OCI-LY1 (cell line): ENCODE measurements at regions not wholly inside any gene's neighbourhood (a gene's known extent, or its start where the extent isn't known, plus 50 kb on each side); places are given as distances from the start of the nearest gene placed in this dataset.

Experiments used
- H2AFZ ChIP-seq: fragments of 200-600 bp; sonication (generic), shearing (Covaris generic); 2 replicates; pipeline ENCODE4 v1.6.0; 2014; ENCODE audit warnings: antibody characterized with exemption, mild to moderate bottlenecking, low read length
- H3F3A ChIP-seq: fragments of 200-600 bp; sonication (generic), shearing (Covaris generic); 2 replicates; pipeline ENCODE4 v1.6.0; 2014; ENCODE audit warnings: mild to moderate bottlenecking, antibody characterized with exemption, low read length, moderate library complexity; ENCODE audit not compliant: insufficient read depth
- H3K27ac ChIP-seq: fragments of 200-600 bp; sonication (generic); 2 replicates; pipeline ENCODE4 v1.5.1; 2014; ENCODE audit warnings: low read length, mixed run types, mild to moderate bottlenecking, low read depth; ENCODE audit not compliant: poor library complexity, severe bottlenecking
- H3K27me3 ChIP-seq: fragments of 200-600 bp; sonication (generic); 2 replicates; pipeline ENCODE4 v1.6.0; 2014; ENCODE audit warnings: antibody characterized with exemption, mild to moderate bottlenecking, low read length, moderate library complexity; ENCODE audit not compliant: insufficient read depth
- H3K36me3 ChIP-seq: fragments of 200-600 bp; sonication (generic); 2 replicates; pipeline ENCODE4 v1.6.1; 2014; ENCODE audit warnings: mild to moderate bottlenecking, antibody characterized with exemption, low read length, moderate library complexity, mixed read lengths; ENCODE audit not compliant: insufficient read depth
- H3K4me1 ChIP-seq: fragments of 200-600 bp; sonication (generic); 2 replicates; pipeline ENCODE4 v1.5.1; 2014; ENCODE audit warnings: mild to moderate bottlenecking, low read length, moderate library complexity; ENCODE audit not compliant: insufficient read depth, severe bottlenecking
- H3K4me2 ChIP-seq: fragments of 200-600 bp; sonication (generic), shearing (Covaris generic); 2 replicates; pipeline ENCODE4 v1.6.1; 2014; ENCODE audit warnings: low read length
- H3K4me3 ChIP-seq: fragments of 200-600 bp; sonication (generic); 2 replicates; pipeline ENCODE4 v1.5.1; 2014; ENCODE audit warnings: low read length, low read depth, mild to moderate bottlenecking, mixed read lengths; ENCODE audit not compliant: poor library complexity, severe bottlenecking
- H3K79me2 ChIP-seq: fragments of 200-600 bp; shearing (Covaris generic); 2 replicates; pipeline ENCODE4 v1.6.1; 2016; ENCODE audit warnings: mixed run types, low read length, mixed read lengths; ENCODE audit not compliant: insufficient read depth
- H3K9ac ChIP-seq: fragments of 200-600 bp; sonication (generic), shearing (Covaris generic); 2 replicates; pipeline ENCODE4 v1.6.1; 2014; ENCODE audit warnings: mild to moderate bottlenecking, low read length, mixed read lengths
- H3K9me2 ChIP-seq: fragments of 200-600 bp; sonication (generic), shearing (Covaris generic); 2 replicates; pipeline ENCODE4 v1.6.1; 2014; ENCODE audit warnings: low read depth, mild to moderate bottlenecking, low read length, mixed read lengths
- H3K9me3 ChIP-seq: fragments of 200-600 bp; shearing (Covaris generic); 2 replicates; pipeline ENCODE4 v1.6.1; 2014; ENCODE audit warnings: low read length, mixed read lengths
- H4K20me1 ChIP-seq: fragments of 200-600 bp; sonication (generic), shearing (Covaris generic); 2 replicates; pipeline ENCODE4 v1.6.0; 2016; ENCODE audit warnings: mild to moderate bottlenecking, low read length; ENCODE audit not compliant: insufficient read depth
- EZH2 ChIP-seq: fragments of 200-600 bp; sonication (generic), shearing (Covaris generic); IDR thresholded peaks from 2 replicates; pipeline ENCODE4 v1.8.0; 2017; ENCODE audit warnings: borderline replicate concordance, mixed run types, mild to moderate bottlenecking, antibody characterized with exemption, low read length, moderate library complexity, mixed read lengths
- TF ChIP-seq, protein P1 (sequence below): fragments of 200-600 bp; sonication (generic), shearing (Covaris generic); IDR thresholded peaks from 2 replicates; pipeline ENCODE4 v1.5.1; 2017; ENCODE audit warnings: mild to moderate bottlenecking, antibody characterized with exemption, low read length, moderate library complexity, mixed read lengths

DNA sequence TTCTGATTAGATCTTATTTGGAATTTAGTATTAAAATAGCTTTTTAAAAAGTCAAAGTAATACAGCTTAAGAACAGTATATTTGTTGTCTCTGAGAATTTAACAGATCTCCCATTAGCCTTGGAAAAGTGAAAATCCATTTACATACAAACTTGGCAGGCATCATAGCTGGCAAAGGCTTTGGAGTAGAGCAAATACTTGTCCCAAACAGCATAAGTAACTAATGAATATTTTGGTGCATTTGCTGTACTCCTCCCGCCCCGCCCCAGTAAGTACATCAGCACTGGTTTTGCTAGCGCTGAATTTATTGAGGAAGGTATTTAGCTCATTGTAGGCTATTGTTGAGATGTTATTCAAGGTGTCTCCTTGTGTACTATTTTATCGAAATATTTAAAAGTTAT is 417.7 kb upstream of the KAZN start:
- H3K9me2 ChIP-seq = no peaks in the 10 kb centered on the region
- no peak overlapping the region for H3K4me2 ChIP-seq
- no peaks in the 10 kb centered on the region for H3F3A ChIP-seq
- no peaks in the 10 kb centered on the region for H3K27me3 ChIP-seq
- TF ChIP-seq, protein P1, sequence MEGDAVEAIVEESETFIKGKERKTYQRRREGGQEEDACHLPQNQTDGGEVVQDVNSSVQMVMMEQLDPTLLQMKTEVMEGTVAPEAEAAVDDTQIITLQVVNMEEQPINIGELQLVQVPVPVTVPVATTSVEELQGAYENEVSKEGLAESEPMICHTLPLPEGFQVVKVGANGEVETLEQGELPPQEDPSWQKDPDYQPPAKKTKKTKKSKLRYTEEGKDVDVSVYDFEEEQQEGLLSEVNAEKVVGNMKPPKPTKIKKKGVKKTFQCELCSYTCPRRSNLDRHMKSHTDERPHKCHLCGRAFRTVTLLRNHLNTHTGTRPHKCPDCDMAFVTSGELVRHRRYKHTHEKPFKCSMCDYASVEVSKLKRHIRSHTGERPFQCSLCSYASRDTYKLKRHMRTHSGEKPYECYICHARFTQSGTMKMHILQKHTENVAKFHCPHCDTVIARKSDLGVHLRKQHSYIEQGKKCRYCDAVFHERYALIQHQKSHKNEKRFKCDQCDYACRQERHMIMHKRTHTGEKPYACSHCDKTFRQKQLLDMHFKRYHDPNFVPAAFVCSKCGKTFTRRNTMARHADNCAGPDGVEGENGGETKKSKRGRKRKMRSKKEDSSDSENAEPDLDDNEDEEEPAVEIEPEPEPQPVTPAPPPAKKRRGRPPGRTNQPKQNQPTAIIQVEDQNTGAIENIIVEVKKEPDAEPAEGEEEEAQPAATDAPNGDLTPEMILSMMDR = no peak
- no peak for TF ChIP-seq EZH2
- no peak overlapping the region for H3K4me3 ChIP-seq
- no peaks in the 10 kb centered on the region for H4K20me1 ChIP-seq
- H3K9ac ChIP-seq = no peak overlapping the region
- H3K79me2 ChIP-seq = no peaks in the 10 kb centered on the region
- no peaks in the 10 kb centered on the region for H3K4me1 ChIP-seq
- no peaks in the 10 kb centered on the region for H3K36me3 ChIP-seq
- no peaks in the 10 kb centered on the region for H3K9me3 ChIP-seq
- H2AFZ ChIP-seq = no peak overlapping the region
- H3K27ac ChIP-seq = no peak overlapping the region

DNA sequence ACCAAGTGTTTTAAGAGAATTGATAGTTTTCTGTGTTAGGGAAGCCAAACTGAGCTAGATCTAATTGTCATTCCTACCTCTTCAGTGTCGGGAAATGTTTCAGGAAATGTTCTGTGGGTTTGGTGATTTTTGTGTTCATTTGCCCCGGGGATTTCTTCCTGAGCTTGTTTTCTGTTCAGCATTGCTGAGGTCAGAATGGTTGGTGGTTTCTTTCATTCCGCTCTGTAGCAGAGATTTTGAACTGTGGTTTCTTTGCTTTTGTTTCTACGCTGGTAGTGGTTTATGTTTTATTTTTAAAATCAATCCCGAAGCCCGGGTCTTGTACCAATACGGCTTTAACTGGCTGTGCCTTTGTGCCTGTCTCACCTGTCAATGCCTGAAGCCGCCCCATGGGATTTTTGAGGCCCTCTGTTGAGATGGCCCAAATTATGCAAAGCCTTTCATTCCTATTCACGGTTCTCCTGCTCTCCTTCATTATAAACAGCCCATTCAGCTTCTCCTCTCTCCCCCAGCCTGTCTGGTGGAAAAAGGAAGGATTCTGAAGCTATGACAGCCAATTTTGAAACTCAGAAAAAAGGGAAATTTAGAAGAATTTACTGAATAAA is 417.2 kb upstream of the KAZN start:
- Histone ChIP-seq H3K4me2 (no peak overlapping the region), H3K27ac (no peak overlapping the region), H2AFZ (no peak overlapping the region), H3F3A (no peaks in the 10 kb centered on the region), H3K4me1 (no peaks in the 10 kb centered on the region), H3K79me2 (no peaks in the 10 kb centered on the region), H3K27me3 (no peaks in the 10 kb centered on the region), H4K20me1 (no peaks in the 10 kb centered on the region), H3K36me3 (no peaks in the 10 kb centered on the region), H3K9ac (no peak overlapping the region), H3K4me3 (no peak overlapping the region), H3K9me3 (no peaks in the 10 kb centered on the region), H3K9me2 (no peaks in the 10 kb centered on the region)
- TF ChIP-seq EZH2 = no peak
- TF ChIP-seq, protein P1 = no peak

DNA sequence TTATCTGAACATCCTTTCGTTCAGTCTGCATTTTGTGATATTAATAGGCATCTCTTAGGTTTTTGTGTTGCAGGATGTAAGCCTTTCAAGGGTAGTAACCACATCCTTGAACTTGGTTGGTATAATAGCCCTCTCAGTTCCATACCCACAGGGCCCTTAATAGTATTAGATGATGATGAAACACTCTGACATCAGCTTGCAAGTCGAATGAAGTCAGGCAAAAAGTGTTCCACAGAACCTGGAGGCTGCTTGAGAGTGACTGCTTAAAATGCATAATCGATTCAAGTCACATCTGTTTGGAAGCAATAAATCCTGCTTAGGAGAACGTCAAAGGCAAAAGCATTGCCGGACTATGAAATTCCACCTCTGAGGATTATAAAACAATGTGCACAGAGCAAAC is 415.6 kb upstream of the KAZN start:
- Histone ChIP-seq H3K4me2 (no peak overlapping the region), H3K27me3 (no peaks in the 10 kb centered on the region)

More for the DNA sequence above, 415.6 kb upstream of the KAZN start:
- H3K27ac ChIP-seq = no peak overlapping the region
- H3K79me2 ChIP-seq = no peaks in the 10 kb centered on the region
- no peaks in the 10 kb centered on the region for H3K9me2 ChIP-seq
- no peaks in the 10 kb centered on the region for H4K20me1 ChIP-seq
- TF ChIP-seq, protein P1 = no peak
- no peak for TF ChIP-seq EZH2
- H3F3A ChIP-seq = no peaks in the 10 kb centered on the region
- no peak overlapping the region for H2AFZ ChIP-seq
- no peaks in the 10 kb centered on the region for H3K36me3 ChIP-seq
- no peaks in the 10 kb centered on the region for H3K4me1 ChIP-seq
- no peaks in the 10 kb centered on the region for H3K9me3 ChIP-seq
- no peak overlapping the region for H3K9ac ChIP-seq
- H3K4me3 ChIP-seq = no peak overlapping the region
